Nephron progenitor cell (in vitro differentiated cells): ENCODE measurements at regions not wholly inside any gene's neighbourhood (a gene's known extent, or its start where the extent isn't known, plus 50 kb on each side); places are given as distances from the start of the nearest gene placed in this dataset.

ENCODE experiments used
- DNase-seq: peaks from one replicate; pipeline ENCODE4 v3.0.0; 2021
- H3K27ac Mint-ChIP-seq: 2 replicates; pipeline ENCODE4 v1.8.0; 2021; ENCODE audit warnings: mild to moderate bottlenecking, moderate library complexity, mixed read lengths
- H3K27me3 Mint-ChIP-seq: 2 replicates; pipeline ENCODE4 v1.8.0; 2021; ENCODE audit warnings: mild to moderate bottlenecking, low read depth, mixed read lengths; ENCODE audit not compliant: poor library complexity
- H3K36me3 Mint-ChIP-seq: 2 replicates; pipeline ENCODE4 v1.8.0; 2021; ENCODE audit warnings: low read depth, mixed read lengths
- H3K4me1 Mint-ChIP-seq: 2 replicates; pipeline ENCODE4 v1.8.0; 2021; ENCODE audit warnings: mixed read lengths
- H3K4me3 Mint-ChIP-seq: 2 replicates; pipeline ENCODE4 v1.8.0; 2021; ENCODE audit warnings: mild to moderate bottlenecking, moderate library complexity, mixed read lengths
- H3K9me3 Mint-ChIP-seq: 2 replicates; pipeline ENCODE4 v1.8.0; 2021; ENCODE audit warnings: mild to moderate bottlenecking, moderate library complexity, mixed read lengths
- TF ChIP-seq, protein P1 (sequence below): fragments of 200-600 bp; sonication (generic); IDR thresholded peaks from 2 replicates; pipeline ENCODE4 v1.5.0; 2021; ENCODE audit warnings: antibody characterized with exemption

DNA sequence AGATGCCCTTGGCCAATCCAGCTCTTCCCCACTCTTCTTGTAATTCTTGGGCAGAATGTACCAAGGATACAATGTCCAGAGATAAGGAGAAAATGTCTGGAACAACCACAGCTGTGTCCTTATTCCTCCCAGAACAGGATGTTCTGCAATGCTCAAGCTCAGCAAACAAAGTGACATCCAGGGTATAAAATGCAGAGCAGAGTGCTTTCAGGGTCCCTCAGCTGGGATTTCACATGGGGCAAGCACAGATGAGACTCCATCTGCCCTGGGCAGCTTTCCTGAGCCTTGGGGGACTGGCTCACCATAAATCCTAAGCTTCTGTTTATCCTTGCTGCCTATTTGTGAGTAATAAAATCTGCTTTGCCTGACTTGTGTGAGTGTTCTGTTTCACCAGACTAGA, 127.4 kb downstream of the VAPA start:
- peak overlapping the region; percentile 33 for H3K27ac Mint-ChIP-seq

DNA sequence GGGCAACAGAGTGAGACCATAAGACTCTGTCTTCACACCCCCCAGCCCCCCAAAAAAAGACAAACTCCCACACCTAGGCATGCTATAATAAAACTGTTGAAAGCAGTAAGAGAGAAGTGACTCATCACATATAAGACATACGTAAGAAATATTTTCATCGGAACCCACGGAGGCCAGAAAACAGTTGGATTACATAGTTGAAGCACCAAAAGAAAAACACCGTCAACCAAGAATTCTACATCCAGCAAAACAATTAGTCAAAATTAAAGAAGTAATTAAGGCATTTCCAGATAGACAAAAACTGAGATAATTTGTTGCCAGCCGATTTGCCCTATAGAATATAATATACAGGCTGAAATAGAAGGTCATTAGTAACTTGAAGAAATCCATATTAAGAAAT, 128.7 kb downstream of the VAPA start:
- TF ChIP-seq, protein P1, sequence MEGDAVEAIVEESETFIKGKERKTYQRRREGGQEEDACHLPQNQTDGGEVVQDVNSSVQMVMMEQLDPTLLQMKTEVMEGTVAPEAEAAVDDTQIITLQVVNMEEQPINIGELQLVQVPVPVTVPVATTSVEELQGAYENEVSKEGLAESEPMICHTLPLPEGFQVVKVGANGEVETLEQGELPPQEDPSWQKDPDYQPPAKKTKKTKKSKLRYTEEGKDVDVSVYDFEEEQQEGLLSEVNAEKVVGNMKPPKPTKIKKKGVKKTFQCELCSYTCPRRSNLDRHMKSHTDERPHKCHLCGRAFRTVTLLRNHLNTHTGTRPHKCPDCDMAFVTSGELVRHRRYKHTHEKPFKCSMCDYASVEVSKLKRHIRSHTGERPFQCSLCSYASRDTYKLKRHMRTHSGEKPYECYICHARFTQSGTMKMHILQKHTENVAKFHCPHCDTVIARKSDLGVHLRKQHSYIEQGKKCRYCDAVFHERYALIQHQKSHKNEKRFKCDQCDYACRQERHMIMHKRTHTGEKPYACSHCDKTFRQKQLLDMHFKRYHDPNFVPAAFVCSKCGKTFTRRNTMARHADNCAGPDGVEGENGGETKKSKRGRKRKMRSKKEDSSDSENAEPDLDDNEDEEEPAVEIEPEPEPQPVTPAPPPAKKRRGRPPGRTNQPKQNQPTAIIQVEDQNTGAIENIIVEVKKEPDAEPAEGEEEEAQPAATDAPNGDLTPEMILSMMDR, result no peak
- peaks cover 38% of the 10 kb centered on the region for H3K9me3 Mint-ChIP-seq
- no peak for DNase-seq
- H3K4me1 Mint-ChIP-seq, result peaks cover 33% of the 10 kb centered on the region
- peaks cover 22% of the 10 kb centered on the region for H3K36me3 Mint-ChIP-seq
- H3K4me3 Mint-ChIP-seq, result no peak overlapping the region
- H3K27me3 Mint-ChIP-seq, result peaks cover 6% of the 10 kb centered on the region
- H3K27ac Mint-ChIP-seq, result no peak overlapping the region

More for the DNA sequence above, 127.4 kb downstream of the VAPA start:
- H3K4me3 Mint-ChIP-seq, result no peak overlapping the region
- TF ChIP-seq, protein P1, result no peak
- H3K36me3 Mint-ChIP-seq, result peaks cover 22% of the 10 kb centered on the region
- peaks cover 4% of the 10 kb centered on the region for H3K27me3 Mint-ChIP-seq
- DNase-seq, result no peak
- H3K4me1 Mint-ChIP-seq, result peaks cover 41% of the 10 kb centered on the region
- H3K9me3 Mint-ChIP-seq, result peaks cover 38% of the 10 kb centered on the region

DNA sequence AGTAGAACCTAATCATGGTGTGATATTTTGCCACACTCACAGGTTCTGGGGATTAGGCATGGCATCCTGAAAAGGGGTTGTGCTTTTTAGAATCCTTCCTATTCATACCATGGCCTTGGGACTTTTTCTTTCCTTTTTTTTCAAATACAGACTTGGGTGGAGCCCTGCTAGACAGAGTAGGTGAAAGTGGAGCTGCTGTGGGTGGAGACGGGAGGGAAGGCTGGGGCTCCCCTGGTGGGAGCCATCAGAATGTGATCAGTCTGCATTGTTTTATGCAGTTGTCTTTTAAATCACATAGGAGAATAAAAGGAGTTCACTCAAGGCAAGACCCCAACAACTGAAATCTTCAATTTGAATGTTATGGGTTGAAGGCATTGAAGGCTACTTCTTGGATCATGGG, 130.2 kb downstream of the VAPA start:
- H3K36me3 Mint-ChIP-seq, result peaks cover 18% of the 10 kb centered on the region
- peaks cover 6% of the 10 kb centered on the region for H3K27me3 Mint-ChIP-seq
- H3K9me3 Mint-ChIP-seq, result peaks cover 35% of the 10 kb centered on the region
- H3K4me3 Mint-ChIP-seq, result no peak overlapping the region
- H3K27ac Mint-ChIP-seq, result no peak overlapping the region
- TF ChIP-seq, protein P1, result no peak
- no peak for DNase-seq
- H3K4me1 Mint-ChIP-seq, result peaks cover 17% of the 10 kb centered on the region

DNA sequence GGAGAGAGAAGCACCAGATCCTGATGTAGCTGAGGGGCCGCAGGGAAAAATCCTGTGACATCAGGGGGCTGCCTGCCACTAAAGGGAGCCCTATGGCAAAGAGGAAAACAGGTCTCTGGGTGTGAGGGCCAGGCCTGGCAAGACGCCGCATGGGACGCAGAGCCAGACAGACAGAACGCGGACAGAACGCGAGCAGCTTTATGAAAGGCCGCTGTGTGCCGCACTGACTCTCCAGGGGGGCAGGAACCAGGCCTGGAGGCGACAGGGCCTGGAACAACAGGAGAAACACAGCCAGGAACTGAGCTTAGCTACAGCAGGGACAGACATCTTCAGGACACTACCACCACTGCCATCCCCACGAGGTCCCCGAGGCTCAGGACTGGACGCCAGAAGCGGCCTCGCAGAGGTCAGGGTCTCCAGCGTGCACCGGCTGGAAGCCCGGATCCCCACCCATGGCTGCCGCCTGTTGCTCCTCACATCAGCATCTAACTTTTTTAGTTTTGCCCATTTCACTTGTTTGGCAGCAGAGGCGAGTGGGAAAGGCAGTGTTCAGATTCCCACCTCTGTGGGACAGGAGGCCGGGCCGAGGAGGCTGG, 131.6 kb downstream of the VAPA start:
- H3K9me3 Mint-ChIP-seq, result peaks cover 35% of the 10 kb centered on the region
- TF ChIP-seq, protein P1, result no peak
- no peak overlapping the region for H3K27ac Mint-ChIP-seq
- no peak for DNase-seq
- no peak overlapping the region for H3K4me3 Mint-ChIP-seq
- H3K4me1 Mint-ChIP-seq, result peaks cover 25% of the 10 kb centered on the region
- H3K27me3 Mint-ChIP-seq, result peaks cover 6% of the 10 kb centered on the region
- peaks cover 18% of the 10 kb centered on the region for H3K36me3 Mint-ChIP-seq

DNA sequence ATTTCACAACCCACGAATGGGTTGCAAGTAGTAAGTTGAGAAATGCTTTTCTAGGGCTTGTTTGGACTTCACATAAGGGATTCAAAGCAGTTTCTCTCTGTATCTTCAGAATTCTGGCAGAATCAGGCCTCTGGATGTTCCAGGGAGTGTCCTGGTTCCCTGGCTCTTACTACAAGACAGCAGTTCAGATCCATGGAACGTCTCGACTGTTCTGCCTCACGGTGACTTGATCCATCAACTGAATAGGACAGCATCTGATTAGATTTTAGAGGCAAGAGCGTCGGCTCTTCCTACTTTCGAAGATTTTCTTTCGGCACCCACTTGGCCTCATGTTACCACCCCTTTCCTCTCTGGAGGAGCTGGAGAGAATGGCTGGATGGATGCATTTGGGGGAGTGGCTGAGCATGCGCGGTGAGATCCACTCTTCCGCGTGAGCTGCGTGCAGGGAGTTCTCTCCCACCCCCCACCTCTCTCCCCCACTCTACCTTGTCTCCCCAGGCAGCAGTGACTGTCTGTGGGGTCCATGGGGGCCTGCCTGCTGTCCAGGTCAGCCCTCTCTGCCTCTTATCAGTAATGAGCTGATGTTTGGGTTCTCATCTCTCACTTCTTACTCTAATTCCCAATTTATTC, 132.5 kb downstream of the VAPA start:
- Mint-ChIP-seq H3K9me3 (peaks cover 26% of the 10 kb centered on the region), H3K36me3 (peaks cover 18% of the 10 kb centered on the region), H3K4me1 (peaks cover 16% of the 10 kb centered on the region), H3K27ac (no peak overlapping the region), H3K27me3 (peaks cover 6% of the 10 kb centered on the region), H3K4me3 (no peak overlapping the region)
- TF ChIP-seq, protein P1, result no peak
- no peak for DNase-seq

DNA sequence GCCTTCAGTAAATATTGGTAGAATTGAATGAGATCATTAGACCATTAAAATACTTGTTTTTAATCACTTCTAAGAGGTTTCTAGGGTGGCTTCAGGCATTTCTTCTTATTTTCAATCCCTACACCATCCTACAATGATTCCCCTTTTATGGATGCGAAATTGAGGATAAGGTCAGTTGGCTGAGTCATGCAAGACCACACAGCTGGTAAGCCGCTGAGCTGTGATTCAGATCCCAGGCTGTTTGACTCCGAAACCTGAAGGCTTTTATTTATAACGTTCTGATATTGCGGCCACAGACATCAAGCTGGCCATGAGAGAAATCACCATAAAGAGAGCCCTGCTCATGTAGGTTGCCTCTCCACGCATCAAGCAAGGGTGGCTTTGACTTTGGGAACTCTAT, 133.4 kb downstream of the VAPA start:
- H3K36me3 Mint-ChIP-seq, result peaks cover 9% of the 10 kb centered on the region
- H3K27me3 Mint-ChIP-seq, result peaks cover 6% of the 10 kb centered on the region
- peaks cover 13% of the 10 kb centered on the region for H3K4me1 Mint-ChIP-seq
- TF ChIP-seq, protein P1, result no peak
- H3K4me3 Mint-ChIP-seq, result no peak overlapping the region
- peaks cover 17% of the 10 kb centered on the region for H3K9me3 Mint-ChIP-seq
- no peak for DNase-seq
- H3K27ac Mint-ChIP-seq, result no peak overlapping the region
